KG1 (cell line): ENCODE measurements at regions not wholly inside any gene's neighbourhood (a gene's known extent, or its start where the extent isn't known, plus 50 kb on each side); places are given as distances from the start of the nearest gene placed in this dataset.
"Not testable (repeated sequence)": the region's sequence is repeated elsewhere in the genome, so short reads cannot be mapped to it uniquely, and the experiment has no call there.

Experiments used
- DNase-seq: peaks from one replicate; lab custom pipeline; 2025; lab: John Stamatoyannopoulos, UW

DNA sequence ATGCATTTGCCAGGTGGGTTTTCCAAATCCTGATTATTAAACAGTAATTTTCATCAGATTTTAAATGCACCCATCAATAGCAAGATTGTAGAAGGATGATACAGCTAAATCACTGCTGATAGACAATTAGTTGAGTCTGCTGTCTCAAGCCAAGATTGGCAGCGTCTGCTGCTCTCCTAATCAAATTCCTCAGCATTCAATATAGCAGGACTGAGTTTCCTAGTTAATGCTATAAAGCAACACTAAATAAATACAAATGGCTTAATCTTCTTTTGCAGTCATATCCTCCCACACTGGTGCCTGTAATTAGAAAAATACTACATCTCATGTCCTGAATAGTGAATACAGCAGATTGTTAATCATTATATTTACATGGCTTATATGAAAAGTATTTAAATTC is 1028.8 kb downstream of the ADGRL2 start:
- no peak for DNase-seq

DNA sequence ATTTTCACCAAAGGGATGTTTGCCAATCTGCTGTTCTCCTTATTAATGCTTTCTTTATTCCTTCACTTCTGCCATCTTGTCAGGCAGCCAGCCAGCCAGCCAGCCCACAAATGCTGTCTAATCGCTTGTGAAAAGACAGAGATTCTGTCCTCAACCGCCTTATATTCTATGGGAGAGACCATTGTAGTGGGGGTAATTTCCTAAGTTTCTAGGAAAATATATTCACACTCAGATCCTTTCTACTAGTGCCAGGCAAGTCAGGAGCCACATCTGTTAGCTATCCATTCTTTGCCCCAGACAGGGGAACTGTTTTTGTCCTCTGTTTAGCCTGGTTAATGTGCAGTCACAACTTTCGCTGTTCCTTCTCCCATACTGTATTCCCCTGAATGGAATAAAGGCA is 1023.1 kb downstream of the ADGRL2 start:
- no peak for DNase-seq

DNA sequence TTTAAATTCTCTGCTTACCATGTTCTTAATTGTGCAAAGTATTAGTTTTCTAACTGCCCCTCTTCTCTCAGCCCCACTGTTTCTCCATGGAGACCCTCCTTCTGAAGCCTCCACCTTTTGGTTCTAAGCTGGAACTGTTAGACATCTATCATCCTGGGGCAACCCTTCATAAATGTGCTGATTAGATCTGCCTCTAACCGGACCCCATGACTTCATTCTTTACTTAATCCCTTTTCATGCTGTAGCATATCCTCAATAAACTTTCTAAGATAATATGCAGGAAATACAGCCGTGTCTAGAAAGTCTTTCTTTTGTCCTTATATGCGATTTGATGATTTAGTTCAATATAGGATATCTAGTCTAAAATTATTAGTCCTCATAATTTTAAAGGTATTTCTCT is 1020.1 kb downstream of the ADGRL2 start:
- no peak for DNase-seq

- peak; percentile 1 for DNase-seq
Measured at GRCh38 chr1:82819234-82819633, 1018.5 kb downstream of the ADGRL2 start.

DNA sequence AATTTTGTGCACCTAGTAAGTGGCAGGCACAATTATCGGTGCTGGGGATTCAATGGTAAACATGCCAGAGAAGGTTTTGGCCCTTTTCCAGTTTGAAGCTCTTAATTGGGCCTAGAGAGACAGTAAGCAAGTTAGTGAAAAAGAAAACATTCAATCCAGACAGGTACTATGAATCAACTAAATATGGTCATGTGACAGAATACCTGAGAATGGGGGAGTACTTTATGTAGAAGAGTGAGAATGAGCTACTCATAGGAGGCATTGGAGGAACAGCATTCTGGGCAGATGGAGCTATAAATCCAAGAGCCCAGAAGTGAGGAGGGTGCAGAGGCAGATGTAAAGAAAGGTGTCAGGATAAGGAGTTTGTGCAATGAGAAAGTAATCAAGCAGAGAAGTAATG is 1017.9 kb downstream of the ADGRL2 start:
- DNase-seq: no peak

DNA sequence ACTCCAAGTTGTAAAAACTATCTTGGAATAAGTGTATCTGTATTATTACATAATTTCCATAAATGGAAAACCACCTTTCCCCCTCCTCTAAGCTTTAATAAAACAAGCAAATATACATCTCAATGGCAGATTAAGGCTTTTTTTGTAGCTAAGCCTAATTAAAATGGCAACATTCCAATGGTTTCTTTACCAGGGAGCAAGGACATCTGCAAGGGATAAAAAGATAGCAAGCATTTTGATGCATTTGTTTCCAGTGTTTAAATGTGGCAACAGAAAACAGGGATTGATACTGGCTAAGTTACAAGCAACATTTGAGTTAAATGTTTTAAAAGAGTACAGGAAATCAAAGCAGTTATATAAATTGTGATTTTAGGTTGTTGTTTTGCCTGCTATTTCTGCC is 1012.7 kb downstream of the ADGRL2 start:
- no peak for DNase-seq

- no peak for DNase-seq
Measured at GRCh38 chr1:82810601-82811000, 1009.9 kb downstream of the ADGRL2 start.

DNA sequence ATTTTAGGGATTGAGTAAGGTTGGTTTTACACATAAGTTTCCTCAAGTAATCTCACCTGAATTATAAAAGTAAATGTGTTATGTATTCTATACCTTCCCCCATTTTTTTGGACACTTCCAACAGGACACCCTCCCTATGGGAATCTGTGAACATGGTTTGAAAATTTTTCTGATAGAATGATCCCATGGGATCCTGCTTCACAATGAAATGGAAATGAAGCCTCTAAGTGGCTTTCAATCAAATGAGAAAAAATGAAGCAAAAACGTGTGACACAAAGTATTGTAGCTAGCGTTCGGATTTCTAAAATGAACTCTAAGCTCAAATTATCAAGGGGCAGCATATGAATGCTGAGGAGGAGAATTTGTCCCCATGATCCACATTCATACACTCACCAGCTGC is 1006.8 kb downstream of the ADGRL2 start:
- no peak for DNase-seq

- DNase-seq: no peak
Measured at GRCh38 chr1:82806133-82806532, 1005.4 kb downstream of the ADGRL2 start.

DNA sequence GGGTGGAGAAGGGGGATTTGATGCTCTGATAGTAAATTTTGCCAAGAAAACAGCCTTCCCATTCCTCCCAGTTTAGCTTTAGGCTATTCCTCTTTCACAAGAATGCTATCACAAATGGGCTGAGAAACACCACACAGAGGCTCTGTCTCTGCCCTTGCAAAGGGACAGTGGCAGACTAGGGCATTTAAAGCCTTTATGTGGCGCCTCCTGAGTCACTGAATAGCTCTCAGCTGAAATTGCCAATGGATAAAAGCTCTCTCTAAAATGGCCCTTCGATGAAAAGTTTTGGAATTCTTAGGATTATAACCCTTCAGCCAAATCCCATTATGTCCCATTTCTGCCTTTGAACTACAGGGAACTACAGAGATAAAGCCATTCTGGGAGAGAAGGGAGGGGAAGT is 1000.4 kb downstream of the ADGRL2 start:
- no peak for DNase-seq

GRCh38 chr1:82800721-82801120 is 1000.0 kb downstream of the ADGRL2 start:
- no peak for DNase-seq

DNA sequence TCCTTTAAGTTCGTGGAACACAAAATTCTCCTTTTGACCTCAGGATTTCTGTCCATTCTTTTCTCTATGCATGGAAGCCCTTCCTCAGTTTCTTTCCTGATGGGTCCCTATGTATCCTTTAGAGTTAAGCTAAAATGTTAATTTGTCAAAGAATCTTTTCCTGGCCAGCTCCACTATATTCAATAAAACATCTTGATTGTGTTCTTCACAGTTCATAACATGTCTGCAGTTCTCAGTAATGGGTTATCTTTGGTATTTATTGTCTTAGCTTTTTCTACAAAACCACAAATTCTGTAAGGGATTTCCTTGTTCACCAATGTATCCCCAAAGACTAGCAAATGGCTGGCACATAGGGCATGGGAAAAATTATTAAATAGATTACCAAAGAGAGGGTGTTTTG is 998.5 kb downstream of the ADGRL2 start:
- DNase-seq: no peak

GRCh38 chr1:82795508-82796149 is 994.9 kb downstream of the ADGRL2 start:
- DNase-seq: no peak

- no peak for DNase-seq
Measured at GRCh38 chr1:82792151-82792550, 991.4 kb downstream of the ADGRL2 start.

DNA sequence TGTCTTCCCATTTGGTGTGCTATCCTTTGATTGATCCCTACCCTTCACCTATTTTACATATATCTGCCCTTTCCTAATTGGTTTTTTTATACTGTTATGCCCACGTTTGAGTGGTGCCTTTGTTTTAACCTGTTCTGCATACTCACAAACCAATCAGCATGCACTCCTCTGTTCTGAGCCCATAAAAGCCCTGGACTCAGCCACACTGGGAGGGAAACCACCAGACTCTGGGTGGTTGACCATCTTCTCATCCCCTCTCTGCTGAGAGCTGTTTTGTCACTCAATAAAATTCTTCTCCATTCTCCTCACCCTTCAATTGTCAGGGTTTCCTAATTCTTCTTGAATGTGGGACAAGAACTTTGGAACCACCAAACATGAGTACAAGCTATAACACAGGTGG is 989.8 kb downstream of the ADGRL2 start:
- no peak for DNase-seq

DNA sequence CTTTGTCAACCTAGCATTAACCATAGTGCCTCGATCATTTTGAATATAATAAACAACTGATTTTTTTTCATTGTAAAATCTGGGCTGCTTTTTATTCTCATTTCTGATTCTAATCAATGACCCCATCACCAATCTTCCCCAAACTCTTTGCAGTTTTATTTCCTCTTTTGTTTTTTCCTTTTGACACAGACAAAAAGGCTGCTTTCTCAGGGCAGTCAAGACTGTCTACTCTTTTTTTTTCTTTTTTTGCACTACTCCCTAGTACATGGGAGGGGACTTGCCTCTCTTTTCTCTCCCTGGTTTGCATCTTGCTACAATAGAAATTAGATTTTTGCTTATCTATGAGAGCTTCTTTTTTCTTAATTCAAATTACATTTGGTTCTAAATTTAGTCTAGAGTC is 987.9 kb downstream of the ADGRL2 start:
- DNase-seq: no peak

- no peak for DNase-seq
Measured at GRCh38 chr1:82788038-82788437, 987.3 kb downstream of the ADGRL2 start.

DNA sequence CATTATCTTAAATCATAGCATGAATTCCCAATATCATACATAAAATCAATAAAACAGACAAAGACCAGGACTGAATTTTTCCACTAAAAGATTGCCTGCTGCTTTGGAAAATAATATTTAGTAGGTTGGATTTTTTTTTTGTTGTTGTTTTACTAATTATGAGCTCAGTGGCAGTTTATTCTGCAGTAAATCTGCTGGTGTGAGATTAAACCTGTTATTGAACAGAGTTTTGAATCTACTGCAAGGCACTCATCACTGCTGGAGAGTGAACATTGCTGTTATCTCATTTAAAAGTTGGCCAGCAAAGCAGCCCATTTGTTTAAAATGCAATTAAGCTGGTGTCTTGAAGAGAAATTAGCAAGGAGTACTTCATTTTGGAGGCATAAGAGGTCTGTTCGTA is 986.1 kb downstream of the ADGRL2 start:
- DNase-seq: no peak

GRCh38 chr1:82785268-82785790 is 984.6 kb downstream of the ADGRL2 start:
- DNase-seq: no peak

GRCh38 chr1:82783044-82783443 is 982.3 kb downstream of the ADGRL2 start:
- no peak for DNase-seq

GRCh38 chr1:82782599-82782998 is 981.9 kb downstream of the ADGRL2 start:
- no peak for DNase-seq

GRCh38 chr1:82778612-82779011 is 977.9 kb downstream of the ADGRL2 start:
- DNase-seq: no peak

GRCh38 chr1:82777240-82777639 is 976.5 kb downstream of the ADGRL2 start:
- DNase-seq: no peak

DNA sequence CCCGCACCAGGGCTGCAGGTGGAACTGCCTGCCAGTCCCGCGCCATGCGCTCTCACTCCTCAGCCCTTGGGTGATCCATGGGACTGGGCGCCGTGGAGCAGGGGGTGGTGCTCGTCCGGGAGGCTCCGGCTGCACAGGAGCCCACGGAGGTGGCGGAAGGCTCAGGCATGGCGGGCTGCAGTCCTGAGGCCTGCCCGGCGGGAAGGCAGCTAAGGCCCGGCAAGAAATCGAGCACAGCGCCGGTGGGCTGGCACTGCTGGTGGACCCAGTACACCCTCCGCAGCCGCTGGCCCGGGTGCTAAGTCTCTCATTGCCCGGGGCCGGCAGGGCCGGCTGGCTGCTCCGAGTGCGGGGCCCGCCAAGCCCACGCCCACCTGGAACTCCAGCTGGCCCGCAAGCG is 976.0 kb downstream of the ADGRL2 start:
- not testable (repeated sequence) for DNase-seq
